Amniotic epithelial cell (primary cell): ENCODE measurements at regions not wholly inside any gene's neighbourhood (a gene's known extent, or its start where the extent isn't known, plus 50 kb on each side); places are given as distances from the start of the nearest gene placed in this dataset.
A peak's percentile ranks its signal among the peaks of the same experiment; 100 is the strongest.
"Not testable (repeated sequence)": the region's sequence is repeated elsewhere in the genome, so short reads cannot be mapped to it uniquely, and the experiment has no call there.

ENCODE experiments used
- DNase-seq: peaks from one replicate; pipeline ENCODE4 v3.0.0-alpha.2; 2010; ENCODE audit warnings: low read depth

DNA sequence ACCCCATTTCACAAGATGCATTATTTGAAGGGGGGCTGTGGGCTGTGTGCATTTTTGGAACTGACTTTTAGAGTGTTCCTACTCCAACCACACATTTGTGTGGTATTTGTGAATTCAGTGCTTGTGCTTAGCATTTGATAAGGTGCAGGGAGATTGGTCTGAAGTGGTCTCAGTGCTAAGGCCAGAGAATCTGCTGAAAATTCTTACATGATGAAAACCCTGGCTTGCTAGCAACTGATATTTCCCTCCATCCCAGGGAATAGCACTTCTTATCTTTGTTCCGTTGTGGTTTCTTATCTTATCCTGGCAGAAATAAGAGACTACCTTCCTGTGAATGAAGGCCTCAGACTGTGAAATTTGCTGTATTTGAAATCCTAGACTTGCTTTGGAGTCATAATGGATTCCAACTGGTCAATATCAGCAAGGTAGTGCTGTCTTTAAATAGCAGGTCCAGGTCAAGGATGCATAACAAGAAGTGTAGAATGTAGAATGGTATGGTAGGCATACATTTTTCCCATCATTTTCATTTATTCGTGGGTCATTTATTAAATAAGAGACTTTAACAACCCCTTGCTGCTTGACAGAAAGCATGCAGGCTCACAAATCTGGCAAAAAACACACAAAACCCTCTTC is 986.9 kb downstream of the REEP3 start:
- DNase-seq, result peak; percentile 0

GRCh38 chr10:64515970-64516699 is 994.9 kb downstream of the REEP3 start:
- no peak for DNase-seq

- DNase-seq, result no peak
Measured at GRCh38 chr10:64518456-64518855, 997.3 kb downstream of the REEP3 start.

- DNase-seq, result no peak
Measured at GRCh38 chr10:64519427-64519826, 998.2 kb downstream of the REEP3 start.

- DNase-seq, result no peak
Measured at GRCh38 chr10:64519831-64520230, 998.6 kb downstream of the REEP3 start.

- DNase-seq, result no peak
Measured at GRCh38 chr10:64523065-64523759, 1002.0 kb downstream of the REEP3 start.

DNA sequence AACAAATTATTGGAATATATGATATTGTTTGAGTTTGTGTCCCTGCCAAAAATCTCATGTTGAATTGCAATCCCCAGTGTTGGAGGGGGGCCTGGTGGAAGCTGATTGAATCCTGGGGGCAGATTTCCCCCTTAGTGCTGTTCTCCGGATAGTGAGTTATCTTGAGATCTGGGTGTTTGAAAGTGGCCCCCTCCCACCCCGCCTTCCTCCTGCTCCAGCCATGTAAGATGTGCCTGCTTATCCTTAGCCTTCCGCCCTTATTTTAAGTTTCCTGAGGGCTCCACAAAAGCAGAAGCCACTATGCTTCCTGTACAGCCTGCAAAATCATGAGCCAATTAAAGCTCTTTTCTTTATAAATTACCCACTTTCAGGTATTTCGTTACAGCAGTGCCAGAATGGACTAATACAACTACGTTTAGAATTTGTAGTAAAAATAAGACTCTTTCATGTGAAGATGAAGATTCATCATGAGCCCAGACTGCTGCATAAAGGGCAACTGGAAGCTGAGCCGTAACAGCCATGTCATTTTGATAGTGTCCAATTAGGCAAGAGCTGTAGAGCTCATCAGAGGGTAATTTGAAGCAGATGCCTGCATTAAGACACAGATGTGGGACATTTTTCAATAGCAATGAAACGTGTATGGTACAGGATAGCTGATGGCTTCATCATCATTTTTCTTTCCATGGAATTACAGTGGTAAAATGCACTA is 1007.2 kb downstream of the REEP3 start:
- no peak for DNase-seq

- no peak for DNase-seq
Measured at GRCh38 chr10:64529003-64529350, 1007.8 kb downstream of the REEP3 start.

- no peak for DNase-seq
Measured at GRCh38 chr10:64534616-64535015, 1013.4 kb downstream of the REEP3 start.

- DNase-seq, result no peak
Measured at GRCh38 chr10:64535131-64535867, 1014.1 kb downstream of the REEP3 start.

GRCh38 chr10:64537112-64537511 is 1015.9 kb downstream of the REEP3 start:
- no peak for DNase-seq

DNA sequence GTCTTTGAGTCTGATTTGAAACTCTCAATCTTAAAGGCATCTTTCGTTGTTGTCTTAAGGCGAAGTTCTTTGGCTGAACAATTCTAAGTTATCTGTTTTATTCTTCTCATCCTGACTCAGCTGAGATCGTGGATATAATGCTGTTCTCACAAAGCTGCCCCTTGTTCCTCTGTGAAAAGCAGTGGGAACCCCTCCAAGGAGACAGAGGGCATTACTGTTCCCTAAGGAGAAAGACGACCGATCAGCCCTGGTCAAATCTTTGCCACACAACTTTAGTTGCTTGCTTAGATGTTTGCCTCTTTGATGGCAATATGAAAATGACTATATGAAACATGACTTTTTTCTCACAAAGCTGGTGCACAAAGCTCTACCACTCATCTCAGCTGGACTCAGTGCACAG is 1016.7 kb downstream of the REEP3 start:
- DNase-seq, result no peak

DNA sequence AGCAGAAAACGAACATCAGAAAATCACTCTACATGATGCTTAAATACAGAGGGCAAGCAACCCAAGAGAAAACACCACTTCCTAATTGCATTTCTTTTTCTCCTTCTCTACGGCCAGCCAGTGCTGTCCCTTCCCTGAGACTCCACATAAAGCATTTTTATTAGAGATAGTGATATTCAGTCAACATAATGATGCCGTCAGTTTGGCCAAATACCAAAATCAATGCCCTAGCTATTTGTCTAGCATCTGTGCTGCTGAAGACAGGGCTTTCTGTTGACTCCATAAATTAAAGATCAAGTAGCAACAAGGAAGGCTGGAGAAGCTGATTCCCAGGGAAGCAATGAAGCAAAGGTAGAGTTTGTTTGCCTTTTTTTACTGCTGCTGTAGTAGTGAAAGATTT is 1024.9 kb downstream of the REEP3 start:
- DNase-seq, result no peak

- no peak for DNase-seq
Measured at GRCh38 chr10:64547168-64547567, 1026.0 kb downstream of the REEP3 start.

DNA sequence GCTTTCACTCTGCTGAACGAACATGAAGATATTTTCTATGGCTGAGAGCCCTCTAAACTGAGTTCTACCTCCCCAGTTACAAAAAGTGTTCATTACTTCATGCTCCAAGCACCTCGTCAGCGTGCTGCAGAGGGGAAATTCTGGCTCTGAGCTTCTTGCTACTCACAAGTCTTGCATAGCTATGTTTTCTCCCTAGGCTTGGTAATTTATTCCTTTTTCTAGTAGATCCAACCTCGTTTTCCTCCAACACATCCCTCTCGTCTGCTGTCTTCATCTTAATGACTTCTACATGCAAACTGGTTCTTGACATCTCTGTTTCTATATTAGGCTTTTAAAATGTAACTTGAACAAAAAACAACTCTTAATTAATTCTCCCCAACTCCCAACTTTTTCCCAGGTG is 1034.5 kb downstream of the REEP3 start:
- no peak for DNase-seq

DNA sequence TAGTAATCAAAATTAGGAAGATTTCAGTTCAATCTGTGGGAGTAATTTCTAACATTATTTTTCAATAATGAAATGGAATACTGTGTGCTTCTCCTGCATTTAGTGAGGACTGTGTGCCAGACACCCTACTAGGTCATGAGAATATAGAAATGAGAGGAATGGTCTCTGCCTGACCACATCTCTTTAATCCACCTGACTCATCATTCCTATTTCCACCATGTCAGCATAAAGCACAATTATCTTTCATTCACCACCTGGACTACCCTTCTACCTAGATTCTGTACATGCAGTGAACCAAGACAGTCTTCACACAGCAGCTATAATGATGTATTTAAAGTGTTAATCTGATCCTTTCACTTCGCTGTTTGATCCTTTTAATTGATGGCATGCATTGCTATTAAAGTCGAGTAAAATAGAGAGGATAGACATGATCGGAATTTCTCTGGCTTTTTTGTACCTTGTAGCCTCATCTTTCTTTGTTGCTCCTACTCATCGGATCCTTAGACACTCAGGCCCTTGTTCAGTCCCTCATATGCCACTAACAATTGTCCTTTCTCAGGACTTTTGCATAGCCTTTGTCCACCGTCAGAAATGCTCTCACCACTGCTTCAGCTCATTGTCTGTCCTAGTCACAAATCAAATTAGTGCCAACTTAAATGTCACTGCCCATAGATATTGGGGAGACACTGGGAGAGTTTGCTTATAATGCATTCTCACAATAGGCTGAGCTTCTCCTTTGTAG is 1037.1 kb downstream of the REEP3 start:
- no peak for DNase-seq

GRCh38 chr10:64571056-64571455 is 1049.9 kb downstream of the REEP3 start:
- DNase-seq, result no peak

- no peak for DNase-seq
Measured at GRCh38 chr10:64573623-64574325, 1052.6 kb downstream of the REEP3 start.

DNA sequence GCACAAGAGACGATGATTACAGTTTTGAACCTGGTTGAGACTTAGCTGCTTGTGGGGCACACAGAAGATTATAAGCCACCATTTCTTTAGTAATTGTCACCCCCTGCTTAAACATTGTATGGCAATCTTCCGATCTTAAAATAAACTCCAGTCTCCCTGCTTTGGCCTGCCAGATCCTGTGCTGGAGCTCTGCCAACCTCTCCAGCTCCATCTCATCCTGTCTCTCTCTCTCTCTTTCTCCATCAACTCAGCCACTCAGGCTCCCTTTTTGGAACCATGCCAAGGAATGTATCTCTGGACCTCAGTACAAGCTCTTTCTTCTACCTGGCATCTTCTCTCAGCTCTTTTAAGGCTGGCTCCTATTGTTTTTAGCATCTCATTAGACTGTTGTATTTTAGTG is 1053.2 kb downstream of the REEP3 start:
- DNase-seq, result no peak

DNA sequence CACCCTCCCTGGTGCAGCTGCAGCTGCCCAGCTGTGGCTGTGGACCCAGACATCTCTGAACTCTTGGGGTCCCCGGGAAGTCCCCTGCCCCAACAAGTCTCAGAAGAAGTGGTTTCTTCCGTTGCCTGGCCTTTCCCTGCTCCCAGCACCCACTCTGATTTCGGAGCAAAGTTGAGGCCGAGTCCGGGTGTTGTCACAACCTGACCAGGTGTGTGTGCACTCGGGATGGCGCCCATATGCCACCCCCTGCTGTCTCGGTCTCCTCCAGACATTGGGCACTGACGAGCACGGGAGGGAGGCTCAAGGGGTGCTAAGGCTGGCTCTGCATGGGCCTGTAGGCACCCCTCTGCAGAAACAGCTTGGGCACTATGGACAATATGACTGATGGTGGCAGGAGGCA is 1055.3 kb downstream of the REEP3 start:
- DNase-seq, result no peak

- DNase-seq, result not testable (repeated sequence)
Measured at GRCh38 chr10:64578757-64579156, 1057.6 kb downstream of the REEP3 start.
